IMR-90 (cell line): ENCODE measurements at regions not wholly inside any gene's neighbourhood (a gene's known extent, or its start where the extent isn't known, plus 50 kb on each side); places are given as distances from the start of the nearest gene placed in this dataset.

Experiments used
- ATAC-seq: fragments of 200-7000 bp; cut with Tn5 transposase; 2 replicates; pipeline ENCODE4 v1.9.1; 2020; ENCODE audit warnings: low read depth, mild to moderate bottlenecking, moderate library complexity
- BruUV-seq: library from RNA; stranded (reverse); fragments of 400-500 nt; replicated peaks from 2 replicates; lab custom pipeline; 2021; lab: Mats Ljungman, UMichigan
- CTCF ChIA-PET: fragments of 300-600 bp; formaldehyde crosslinking; extraction: SDS; loops from one replicate; lab custom pipeline; 2021; ENCODE audit warnings: antibody characterized with exemption; lab: Yijun Ruan, JAX
- POLR2A ChIA-PET: fragments of 300-600 bp; sonication (Branson Sonifier 250); formaldehyde crosslinking; loops from one replicate; lab custom pipeline; 2022; ENCODE audit warnings: antibody characterized with exemption; ENCODE audit not compliant: unreplicated experiment; lab: Charles Lee
- DNase-seq: peaks from one replicate; pipeline ENCODE4 v3.0.0; 2013
- H2AFZ ChIP-seq: replicated peaks from 2 replicates; pipeline ENCODE3; 2013; ENCODE audit warnings: low read length, mild to moderate bottlenecking; ENCODE audit not compliant: poor library complexity
- H2AK5ac ChIP-seq: 2 replicates; pipeline ENCODE4 v1.6.1; 2013; ENCODE audit warnings: low read depth, low read length, inconsistent platforms
- H2AK9ac ChIP-seq: replicated peaks from 2 replicates; pipeline ENCODE3; 2013; ENCODE audit warnings: mild to moderate bottlenecking, low read depth, low read length, moderate library complexity; ENCODE audit not compliant: poor library complexity
- H2BK120ac ChIP-seq: 2 replicates; pipeline ENCODE4 v1.6.1; 2013; ENCODE audit warnings: low read depth, low read length, inconsistent platforms
- H2BK15ac ChIP-seq: 3 replicates; pipeline ENCODE4 v1.6.1; 2013; ENCODE audit warnings: low read depth, low read length, inconsistent platforms
- H2BK20ac ChIP-seq: 2 replicates; pipeline ENCODE4 v1.6.1; 2013; ENCODE audit warnings: low read depth, mild to moderate bottlenecking, inconsistent platforms, low read length, moderate library complexity
- H2BK5ac ChIP-seq: 2 replicates; pipeline ENCODE4 v1.6.1; 2013; ENCODE audit warnings: mild to moderate bottlenecking, low read depth, low read length, inconsistent platforms; ENCODE audit not compliant: poor library complexity, severe bottlenecking
- H3K14ac ChIP-seq: replicated peaks from 2 replicates; pipeline ENCODE4 v1.6.1; 2013; ENCODE audit warnings: low read depth, low read length, inconsistent platforms
- H3K18ac ChIP-seq: 2 replicates; pipeline ENCODE4 v1.6.1; 2013; ENCODE audit warnings: low read depth, low read length, control low read depth
- H3K23ac ChIP-seq: 2 replicates; pipeline ENCODE4 v1.6.1; 2013; ENCODE audit warnings: low read depth, low read length, inconsistent platforms
- H3K27ac ChIP-seq: 2 replicates; pipeline ENCODE4 v1.5.1; 2013; ENCODE audit warnings: mild to moderate bottlenecking, control low read depth, low read length; ENCODE audit not compliant: insufficient read depth
- H3K27me3 ChIP-seq: 2 replicates; pipeline ENCODE4 v1.6.1; 2013; ENCODE audit warnings: low read length; ENCODE audit not compliant: control insufficient read depth, insufficient read depth
- H3K36me3 ChIP-seq: 2 replicates; pipeline ENCODE4 v1.6.1; 2013; ENCODE audit warnings: low read length, mixed read lengths; ENCODE audit not compliant: control insufficient read depth, insufficient read depth
- H3K4ac ChIP-seq: 2 replicates; pipeline ENCODE4 v1.6.1; 2013; ENCODE audit warnings: low read depth, low read length, inconsistent platforms
- H3K4me1 ChIP-seq: 2 replicates; pipeline ENCODE4 v1.6.1; 2013; ENCODE audit warnings: low read length, mixed read lengths; ENCODE audit not compliant: control insufficient read depth, insufficient read depth
- H3K4me2 ChIP-seq: 2 replicates; pipeline ENCODE4 v1.6.1; 2013; ENCODE audit warnings: low read depth, mild to moderate bottlenecking, control low read depth, low read length, moderate library complexity
- H3K4me3 ChIP-seq: 2 replicates; pipeline ENCODE4 v1.5.1; 2013; ENCODE audit warnings: low read depth, mild to moderate bottlenecking, control low read depth, low read length, moderate library complexity; ENCODE audit not compliant: insufficient read depth
- H3K56ac ChIP-seq: 2 replicates; pipeline ENCODE4 v1.6.1; 2013; ENCODE audit warnings: low read length, inconsistent platforms; ENCODE audit not compliant: insufficient read depth; ENCODE audit errors: extremely low read depth
- H3K79me1 ChIP-seq, 2 experiments: 2 replicates each; pipeline ENCODE4 v1.6.1; 2013; ENCODE audit warnings: low read length in 2 of 2, inconsistent platforms in 1 of 2, low read depth in 1 of 2
- H3K9ac ChIP-seq: 2 replicates; pipeline ENCODE4 v1.6.1; 2013; ENCODE audit warnings: low read depth, low read length, control low read depth
- H3K9me1 ChIP-seq: 2 replicates; pipeline ENCODE4 v1.6.1; 2013; ENCODE audit warnings: low read length, inconsistent platforms; ENCODE audit not compliant: insufficient read depth
- H3K9me3 ChIP-seq: 2 replicates; pipeline ENCODE4 v1.6.1; 2013; ENCODE audit warnings: low read length; ENCODE audit not compliant: control insufficient read depth, insufficient read depth
- H4K20me1 ChIP-seq: 2 replicates; pipeline ENCODE4 v1.6.1; 2013; ENCODE audit warnings: low read length, inconsistent platforms; ENCODE audit not compliant: insufficient read depth
- H4K5ac ChIP-seq: 2 replicates; pipeline ENCODE4 v1.6.1; 2013; ENCODE audit warnings: mild to moderate bottlenecking, low read depth, low read length, control low read depth
- H4K8ac ChIP-seq, 2 experiments: 2 replicates each; pipeline ENCODE4 v1.6.1; 2013; ENCODE audit warnings: low read depth in 2 of 2, low read length in 2 of 2, control low read depth in 1 of 2, inconsistent platforms in 1 of 2
- H4K91ac ChIP-seq: 2 replicates; pipeline ENCODE4 v1.6.1; 2013; ENCODE audit warnings: low read depth, low read length, inconsistent platforms; ENCODE audit not compliant: insufficient read depth
- CEBPB ChIP-seq: IDR thresholded peaks from 2 replicates; pipeline ENCODE4 v1.6.1; 2012; ENCODE audit warnings: low read depth, low read length, improper control_type of control experiment
- CHD1 ChIP-seq: IDR thresholded peaks from 2 replicates; pipeline ENCODE4 v1.6.1; 2012; ENCODE audit warnings: low read depth, low read length, improper control_type of control experiment
- FOS ChIP-seq: fragments of 150-350 bp; IDR thresholded peaks from 2 replicates; pipeline ENCODE4 v1.6.1; 2016; ENCODE audit warnings: low read depth, low read length
- MAFK ChIP-seq: IDR thresholded peaks from 2 replicates; pipeline ENCODE4 v1.6.1; 2012; ENCODE audit warnings: low read depth, low read length, improper control_type of control experiment
- MAZ ChIP-seq: IDR thresholded peaks from 2 replicates; pipeline ENCODE4 v1.6.1; 2012; ENCODE audit warnings: low read depth, mild to moderate bottlenecking, low read length, improper control_type of control experiment, moderate library complexity, borderline replicate concordance
- MXI1 ChIP-seq: IDR thresholded peaks from 2 replicates; pipeline ENCODE4 v1.6.1; 2012; ENCODE audit warnings: low read depth, mild to moderate bottlenecking, low read length, moderate library complexity, borderline replicate concordance
- NFE2L2 ChIP-seq: fragments of 150-350 bp; IDR thresholded peaks from 2 replicates; pipeline ENCODE4 v1.6.1; 2016; ENCODE audit warnings: low read depth, mild to moderate bottlenecking, low read length
- POLR2A ChIP-seq: IDR thresholded peaks from 2 replicates; pipeline ENCODE4 v1.6.1; 2012; ENCODE audit warnings: mild to moderate bottlenecking, low read depth, low read length
- RAD21 ChIP-seq: IDR thresholded peaks from 2 replicates; pipeline ENCODE4 v1.6.1; 2012; ENCODE audit warnings: low read length, improper control_type of control experiment
- RCOR1 ChIP-seq: IDR thresholded peaks from 2 replicates; pipeline ENCODE4 v1.6.1; 2012; ENCODE audit warnings: mild to moderate bottlenecking, low read length, improper control_type of control experiment; ENCODE audit not compliant: insufficient replicate concordance
- RFX5 ChIP-seq: IDR thresholded peaks from 2 replicates; pipeline ENCODE4 v1.8.0; 2012; ENCODE audit warnings: low read depth, mild to moderate bottlenecking, low read length, moderate library complexity
- SMC3 ChIP-seq: fragments of 150-350 bp; IDR thresholded peaks from 2 replicates; pipeline ENCODE4 v1.6.1; 2016; ENCODE audit warnings: low read depth, mild to moderate bottlenecking, antibody characterized with exemption, low read length, moderate library complexity
- WGBS, 2 experiments: methylation state at CpG; one replicate each; pipeline versions ENCODE4 v1.1.5 to v1.1.7; 2013; ENCODE audit warnings: missing lambda C conversion rate in 2 of 2; ENCODE audit not compliant: insufficient read length in 1 of 2; ENCODE audit errors: extremely low coverage in 2 of 2; 5-methylcytosine and 5-hydroxymethylcytosine counted together
- dilution Hi-C: fragments of 300-500 bp; cut with HindIII; formaldehyde crosslinking; loops from one replicate; pipeline ENCODE4 v1.14.3; 2018; ENCODE audit warnings: low sequenced_read_pairs; ENCODE audit not compliant: unreplicated experiment
- in situ Hi-C: fragments of 300-500 bp; cut with MboI; formaldehyde crosslinking; loops from 3 replicates; pipeline ENCODE4 v1.14.3; 2019; ENCODE audit warnings: low sequenced_read_pairs, inconsistent platforms, mixed read lengths
- intact Hi-C: fragments of 100-400 bp; cut with micrococcal nuclease; formaldehyde crosslinking; loops from 2 replicates; pipeline ENCODE4 v1.10.0; 2022
- TF ChIP-seq, protein P1 (sequence below): fragments of 150-350 bp; IDR thresholded peaks from 2 replicates; pipeline ENCODE4 v1.6.1; 2017; ENCODE audit warnings: mild to moderate bottlenecking, antibody characterized with exemption, low read length, low read depth
- TF ChIP-seq, protein P2 (sequence below): fragments of 150-350 bp; IDR thresholded peaks from 2 replicates; pipeline ENCODE4 v1.6.1; 2016; ENCODE audit warnings: low read depth, mild to moderate bottlenecking, low read length, moderate library complexity, borderline replicate concordance
- TF ChIP-seq, protein P3 (sequence below): conservative IDR thresholded peaks from 2 replicates; pipeline ENCODE4 v1.5.1; 2012; ENCODE audit warnings: mild to moderate bottlenecking, low read depth, low read length, improper control_type of control experiment

DNA sequence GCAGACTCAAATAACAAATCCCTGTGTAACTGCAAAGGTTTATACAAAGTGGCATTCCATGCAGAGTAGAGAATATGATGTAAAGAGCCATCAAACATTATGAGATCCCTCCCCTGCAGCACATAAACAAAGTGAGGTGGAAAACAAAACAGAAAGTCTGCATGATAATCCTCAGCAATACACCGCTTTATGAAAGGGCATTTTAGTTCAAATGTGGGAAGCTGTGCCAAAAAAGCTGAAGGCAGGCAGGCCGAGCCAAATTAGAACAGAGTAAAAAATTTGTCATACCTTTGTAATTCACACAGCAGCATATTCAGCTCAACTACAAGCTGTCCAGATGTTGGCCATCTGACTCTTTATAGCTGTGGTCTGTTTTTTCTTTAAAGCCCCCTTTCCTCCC is 113.5 kb downstream of the LHX9 start:
- H3K27me3 ChIP-seq, result no peaks in the 10 kb centered on the region
- H3K56ac ChIP-seq, result no peak overlapping the region
- H2BK5ac ChIP-seq, result no peak overlapping the region
- H3K36me3 ChIP-seq, result no peaks in the 10 kb centered on the region
- H4K8ac ChIP-seq, result no peak overlapping the region
- no peak overlapping the region for H3K27ac ChIP-seq
- H2AK5ac ChIP-seq, result no peak overlapping the region
- H2BK15ac ChIP-seq, result no peak overlapping the region
- no peak overlapping the region for H3K9ac ChIP-seq
- H3K4me2 ChIP-seq, result peak overlapping the region; percentile 6; the same call in 1 of the 2 replicates
- H2BK120ac ChIP-seq, result no peak overlapping the region
- H4K5ac ChIP-seq, result no peak overlapping the region
- BruUV-seq, result no TSS peak
- no peak overlapping the region for H3K4me3 ChIP-seq
- no peak overlapping the region for H3K4ac ChIP-seq
- no peak overlapping the region for H2BK20ac ChIP-seq
- no peak overlapping the region for H4K91ac ChIP-seq
- H3K4me1 ChIP-seq, result no peaks in the 10 kb centered on the region
- H3K14ac ChIP-seq, result no peak overlapping the region
- ATAC-seq (peak; percentile 85), DNase-seq (peak; percentile 53)
- dilution Hi-C loops, result no loop called here
- H4K20me1 ChIP-seq, result no peaks in the 10 kb centered on the region
- POLR2A ChIA-PET, result no interaction called here
- H3K79me1 ChIP-seq, result no peaks in the 10 kb centered on the region
- no peaks in the 10 kb centered on the region for H3K9me1 ChIP-seq
- no peak overlapping the region for H2AK9ac ChIP-seq
- WGBS, 2 experiments, result no CpG with 5 or more reads among the region's 2 CpGs
- no peak overlapping the region for H2AFZ ChIP-seq
- no peak overlapping the region for H3K18ac ChIP-seq
- no peaks in the 10 kb centered on the region for H3K9me3 ChIP-seq
- CTCF ChIA-PET, result no interaction called here
- TF ChIP-seq, protein P1, sequence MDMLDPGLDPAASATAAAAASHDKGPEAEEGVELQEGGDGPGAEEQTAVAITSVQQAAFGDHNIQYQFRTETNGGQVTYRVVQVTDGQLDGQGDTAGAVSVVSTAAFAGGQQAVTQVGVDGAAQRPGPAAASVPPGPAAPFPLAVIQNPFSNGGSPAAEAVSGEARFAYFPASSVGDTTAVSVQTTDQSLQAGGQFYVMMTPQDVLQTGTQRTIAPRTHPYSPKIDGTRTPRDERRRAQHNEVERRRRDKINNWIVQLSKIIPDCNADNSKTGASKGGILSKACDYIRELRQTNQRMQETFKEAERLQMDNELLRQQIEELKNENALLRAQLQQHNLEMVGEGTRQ, result no peak
- TF ChIP-seq RFX5, result no peak
- TF ChIP-seq RCOR1, result no peak
- no peak for TF ChIP-seq POLR2A
- TF ChIP-seq, protein P2, sequence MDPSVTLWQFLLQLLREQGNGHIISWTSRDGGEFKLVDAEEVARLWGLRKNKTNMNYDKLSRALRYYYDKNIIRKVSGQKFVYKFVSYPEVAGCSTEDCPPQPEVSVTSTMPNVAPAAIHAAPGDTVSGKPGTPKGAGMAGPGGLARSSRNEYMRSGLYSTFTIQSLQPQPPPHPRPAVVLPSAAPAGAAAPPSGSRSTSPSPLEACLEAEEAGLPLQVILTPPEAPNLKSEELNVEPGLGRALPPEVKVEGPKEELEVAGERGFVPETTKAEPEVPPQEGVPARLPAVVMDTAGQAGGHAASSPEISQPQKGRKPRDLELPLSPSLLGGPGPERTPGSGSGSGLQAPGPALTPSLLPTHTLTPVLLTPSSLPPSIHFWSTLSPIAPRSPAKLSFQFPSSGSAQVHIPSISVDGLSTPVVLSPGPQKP, result no peak
- TF ChIP-seq FOS, result no peak
- no peak for TF ChIP-seq MXI1
- TF ChIP-seq RAD21, result no peak
- no peak for TF ChIP-seq SMC3
- TF ChIP-seq NFE2L2, result no peak
- no peak for TF ChIP-seq CEBPB
- TF ChIP-seq, protein P3, sequence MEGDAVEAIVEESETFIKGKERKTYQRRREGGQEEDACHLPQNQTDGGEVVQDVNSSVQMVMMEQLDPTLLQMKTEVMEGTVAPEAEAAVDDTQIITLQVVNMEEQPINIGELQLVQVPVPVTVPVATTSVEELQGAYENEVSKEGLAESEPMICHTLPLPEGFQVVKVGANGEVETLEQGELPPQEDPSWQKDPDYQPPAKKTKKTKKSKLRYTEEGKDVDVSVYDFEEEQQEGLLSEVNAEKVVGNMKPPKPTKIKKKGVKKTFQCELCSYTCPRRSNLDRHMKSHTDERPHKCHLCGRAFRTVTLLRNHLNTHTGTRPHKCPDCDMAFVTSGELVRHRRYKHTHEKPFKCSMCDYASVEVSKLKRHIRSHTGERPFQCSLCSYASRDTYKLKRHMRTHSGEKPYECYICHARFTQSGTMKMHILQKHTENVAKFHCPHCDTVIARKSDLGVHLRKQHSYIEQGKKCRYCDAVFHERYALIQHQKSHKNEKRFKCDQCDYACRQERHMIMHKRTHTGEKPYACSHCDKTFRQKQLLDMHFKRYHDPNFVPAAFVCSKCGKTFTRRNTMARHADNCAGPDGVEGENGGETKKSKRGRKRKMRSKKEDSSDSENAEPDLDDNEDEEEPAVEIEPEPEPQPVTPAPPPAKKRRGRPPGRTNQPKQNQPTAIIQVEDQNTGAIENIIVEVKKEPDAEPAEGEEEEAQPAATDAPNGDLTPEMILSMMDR, result no peak
- no peak for TF ChIP-seq CHD1
- no peak for TF ChIP-seq MAFK
- TF ChIP-seq MAZ, result no peak
- intact Hi-C loops, result no loop called here
- in situ Hi-C loops, result no loop called here
- H3K23ac ChIP-seq, result no peak overlapping the region
